GM19467 (cell line): ENCODE measurements at regions not wholly inside any gene's neighbourhood (a gene's known extent, or its start where the extent isn't known, plus 50 kb on each side); places are given as distances from the start of the nearest gene placed in this dataset.
"Not testable (repeated sequence)": the region's sequence is repeated elsewhere in the genome, so short reads cannot be mapped to it uniquely, and the experiment has no call there.

Experiments
- ATAC-seq: cut with Tn5 transposase; IDR thresholded peaks from one replicate; pipeline ENCODE4 v1.9.1; 2021; ENCODE audit warnings: mild to moderate bottlenecking, moderate library complexity; ENCODE audit not compliant: unreplicated experiment

GRCh38 chr3:190990898-190991297 lies 128.4 kb upstream of the GMNC start:
- ATAC-seq: no peak

GRCh38 chr3:190989218-190989617 lies 126.7 kb upstream of the GMNC start:
- no peak for ATAC-seq

- ATAC-seq: no peak
Measured at GRCh38 chr3:190988102-190988501, 125.6 kb upstream of the GMNC start.

- ATAC-seq: no peak
Measured at GRCh38 chr3:190984502-190985244, 122.2 kb upstream of the GMNC start.

- no peak for ATAC-seq
Measured at GRCh38 chr3:190983875-190984274, 121.4 kb upstream of the GMNC start.

GRCh38 chr3:190973771-190974170 lies 111.3 kb upstream of the GMNC start:
- no peak for ATAC-seq

GRCh38 chr3:190972840-190973270 lies 110.4 kb upstream of the GMNC start:
- ATAC-seq: no peak

GRCh38 chr3:190972196-190972595 lies 109.7 kb upstream of the GMNC start:
- no peak for ATAC-seq

- no peak for ATAC-seq
Measured at GRCh38 chr3:190970560-190970959, 108.1 kb upstream of the GMNC start.

GRCh38 chr3:190968616-190969015 lies 106.1 kb upstream of the GMNC start:
- ATAC-seq: no peak

GRCh38 chr3:190964931-190965330 lies 102.4 kb upstream of the GMNC start:
- ATAC-seq: not testable (repeated sequence)

GRCh38 chr3:190959077-190959476 lies 96.6 kb upstream of the GMNC start:
- no peak for ATAC-seq

GRCh38 chr3:190941694-190942260 lies 79.3 kb upstream of the GMNC start:
- no peak for ATAC-seq

GRCh38 chr3:190934616-190935015 lies 72.1 kb upstream of the GMNC start:
- ATAC-seq: not testable (repeated sequence)

GRCh38 chr3:190926619-190927018 lies 64.1 kb upstream of the GMNC start:
- ATAC-seq: no peak

- no peak for ATAC-seq
Measured at GRCh38 chr3:190912736-190913135, 50.2 kb upstream of the GMNC start.
